ENCODE measurements at regions not wholly inside any gene's neighbourhood (a gene's known extent, or its start where the extent isn't known, plus 50 kb on each side); places are given as distances from the start of the nearest gene placed in this dataset.

- DNase-seq (ENCODE audit: low read depth in 1 of 2, low spot score in 1 of 2) = peak in 1 of 2 experiments; percentile 7
- Histone ChIP-seq H3K27me3 (ENCODE audit: insufficient read depth, poor library complexity, severe bottlenecking) (no peaks in the 10 kb centered on the region), H3K4me3 (replicated peaks; ENCODE audit: insufficient read depth, low read length) (no peak overlapping the region), H3K27ac (replicated peaks) (no peak overlapping the region)
- TF ChIP-seq SPI1 (IDR thresholded peaks at IDR 0.05; ENCODE audit: borderline replicate concordance, low read depth) (no peak), POLR2AphosphoS5 (IDR thresholded peaks at IDR 0.05; ENCODE audit: low read depth) (no peak), REST (IDR thresholded peaks at IDR 0.05; ENCODE audit: insufficient replicate concordance, low read depth) (no peak), GABPA (IDR thresholded peaks at IDR 0.05; ENCODE audit: low read depth) (no peak)
- TF ChIP-seq, protein P1, sequence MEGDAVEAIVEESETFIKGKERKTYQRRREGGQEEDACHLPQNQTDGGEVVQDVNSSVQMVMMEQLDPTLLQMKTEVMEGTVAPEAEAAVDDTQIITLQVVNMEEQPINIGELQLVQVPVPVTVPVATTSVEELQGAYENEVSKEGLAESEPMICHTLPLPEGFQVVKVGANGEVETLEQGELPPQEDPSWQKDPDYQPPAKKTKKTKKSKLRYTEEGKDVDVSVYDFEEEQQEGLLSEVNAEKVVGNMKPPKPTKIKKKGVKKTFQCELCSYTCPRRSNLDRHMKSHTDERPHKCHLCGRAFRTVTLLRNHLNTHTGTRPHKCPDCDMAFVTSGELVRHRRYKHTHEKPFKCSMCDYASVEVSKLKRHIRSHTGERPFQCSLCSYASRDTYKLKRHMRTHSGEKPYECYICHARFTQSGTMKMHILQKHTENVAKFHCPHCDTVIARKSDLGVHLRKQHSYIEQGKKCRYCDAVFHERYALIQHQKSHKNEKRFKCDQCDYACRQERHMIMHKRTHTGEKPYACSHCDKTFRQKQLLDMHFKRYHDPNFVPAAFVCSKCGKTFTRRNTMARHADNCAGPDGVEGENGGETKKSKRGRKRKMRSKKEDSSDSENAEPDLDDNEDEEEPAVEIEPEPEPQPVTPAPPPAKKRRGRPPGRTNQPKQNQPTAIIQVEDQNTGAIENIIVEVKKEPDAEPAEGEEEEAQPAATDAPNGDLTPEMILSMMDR (IDR thresholded peaks at IDR 0.05; ENCODE audit: insufficient read depth, low read length) = no peak
Observed at GRCh38 chr5:36535859-36536615, 70.4 kb upstream of the SLC1A3 start.

- TF ChIP-seq GABPA (IDR thresholded peaks at IDR 0.05; ENCODE audit: low read depth) (no peak), POLR2AphosphoS5 (IDR thresholded peaks at IDR 0.05; ENCODE audit: low read depth) (no peak), SPI1 (IDR thresholded peaks at IDR 0.05; ENCODE audit: borderline replicate concordance, low read depth) (no peak), REST (IDR thresholded peaks at IDR 0.05; ENCODE audit: insufficient replicate concordance, low read depth) (no peak)
- TF ChIP-seq, protein P1 (IDR thresholded peaks at IDR 0.05; ENCODE audit: insufficient read depth, low read length) = no peak
- no peaks in the 10 kb centered on the region for H3K27me3 ChIP-seq (ENCODE audit: insufficient read depth, poor library complexity, severe bottlenecking)
- H3K4me3 ChIP-seq (replicated peaks; ENCODE audit: insufficient read depth, low read length) = no peak overlapping the region
- H3K27ac ChIP-seq (replicated peaks) = no peak overlapping the region
- DNase-seq (ENCODE audit: low read depth in 1 of 2, low spot score in 1 of 2) = no peak
Observed at GRCh38 chr5:36536616-36537005, 69.8 kb upstream of the SLC1A3 start.

- TF ChIP-seq REST (IDR thresholded peaks at IDR 0.05; ENCODE audit: insufficient replicate concordance, low read depth) (no peak), SPI1 (IDR thresholded peaks at IDR 0.05; ENCODE audit: borderline replicate concordance, low read depth) (no peak), POLR2AphosphoS5 (IDR thresholded peaks at IDR 0.05; ENCODE audit: low read depth) (no peak), GABPA (IDR thresholded peaks at IDR 0.05; ENCODE audit: low read depth) (no peak)
- TF ChIP-seq, protein P1 (IDR thresholded peaks at IDR 0.05; ENCODE audit: insufficient read depth, low read length) = no peak
- Histone ChIP-seq H3K4me3 (replicated peaks; ENCODE audit: insufficient read depth, low read length) (no peak overlapping the region), H3K27ac (replicated peaks) (no peak overlapping the region), H3K27me3 (ENCODE audit: insufficient read depth, poor library complexity, severe bottlenecking) (no peaks in the 10 kb centered on the region)
- DNase-seq (ENCODE audit: low read depth in 1 of 2, low spot score in 1 of 2) = no peak
Observed at GRCh38 chr5:36537724-36538123, 68.7 kb upstream of the SLC1A3 start.

Measured in HL-60 (cell line).